ENCODE measurements at regions not wholly inside any gene's neighbourhood (a gene's known extent, or its start where the extent isn't known, plus 50 kb on each side); places are given as distances from the start of the nearest gene placed in this dataset.

DNA sequence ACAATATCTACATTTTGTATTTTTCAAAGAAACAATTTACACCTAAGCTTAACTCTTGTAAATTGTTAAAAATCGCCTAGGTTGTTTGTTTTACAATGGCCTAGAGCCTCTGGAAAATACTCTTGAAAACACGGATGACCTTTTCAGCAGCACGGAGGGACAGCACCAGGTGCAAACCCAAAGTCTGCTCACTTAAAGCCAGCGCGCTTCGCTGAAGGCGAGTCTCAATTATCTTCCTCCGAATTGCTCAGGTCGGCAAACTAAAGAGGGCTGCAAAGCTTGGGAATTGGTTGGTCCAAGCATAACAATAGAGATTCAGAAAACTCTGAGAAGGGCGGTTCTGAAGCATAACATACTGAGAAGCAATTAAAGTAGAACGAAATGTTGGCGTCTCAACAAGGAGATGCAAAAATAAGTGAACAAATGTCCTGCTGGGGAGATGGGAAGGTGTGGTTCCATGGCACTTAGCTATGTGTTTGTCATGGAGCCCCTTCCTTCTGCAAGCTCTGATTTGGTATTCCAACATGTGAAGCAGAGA, 139.9 kb upstream of the PITRM1 start:
- Histone ChIP-seq H3K9ac (no peak overlapping the region), H3K9me3 (replicated peaks in 1 of 11) (peaks cover 0 to 14% (median 0%) of the 10 kb centered on the region in 11 experiments; a peak in 4 of 22 replicates), H3K4me2 (no peak overlapping the region; a peak in 1 of 22 replicates), H3K27me3 (no peaks in the 10 kb centered on the region), H3K36me3 (no peaks in the 10 kb centered on the region), H3K27ac (no peak overlapping the region), H3K4me1 (peaks cover 0 to 12% (median 0%) of the 10 kb centered on the region in 10 experiments; a peak in 4 of 20 replicates), H4K20me1 (no peaks in the 10 kb centered on the region), H3K4me3 (no peak overlapping the region)
- no peak for TF ChIP-seq Cebpa-rat (IDR thresholded peaks at IDR 0.05)

DNA sequence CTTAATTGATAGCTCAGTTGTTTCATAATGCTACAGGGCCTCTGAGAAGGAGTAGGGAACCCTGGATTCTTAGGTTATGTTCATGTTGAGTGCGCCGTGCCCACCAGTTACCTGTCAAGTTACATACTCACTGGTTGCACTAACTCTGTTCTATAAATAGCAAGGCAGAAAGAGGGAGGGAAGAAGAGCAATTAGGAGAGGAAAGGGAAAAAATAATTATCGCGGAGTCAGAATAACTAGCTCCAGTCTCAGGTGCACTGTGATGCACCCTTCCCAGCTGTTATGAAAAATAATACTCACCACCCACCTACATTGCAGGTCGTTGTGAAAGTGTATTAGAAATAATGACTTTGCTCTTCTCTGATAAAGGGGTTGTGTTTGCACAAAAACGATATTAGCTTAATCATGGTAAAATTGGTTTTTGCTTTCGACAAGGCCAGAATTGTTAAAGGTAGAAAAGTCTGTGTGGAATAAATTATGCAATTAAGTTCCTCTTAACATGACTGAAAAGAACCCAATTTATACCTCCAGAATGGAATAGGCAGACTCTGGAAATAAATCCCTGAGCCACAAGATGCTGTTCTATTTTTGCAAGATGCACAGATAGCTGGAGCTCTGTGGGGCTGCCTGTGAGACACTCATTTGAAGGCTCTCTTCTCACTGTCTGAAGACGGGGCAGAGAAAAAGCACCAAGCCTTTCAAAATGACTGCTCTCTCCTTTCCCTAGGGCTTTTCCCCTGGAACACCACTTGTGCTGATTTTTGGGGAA, 137.6 kb upstream of the PITRM1 start:
- H3K9me3 ChIP-seq (replicated peaks in 1 of 11) = peaks cover 0 to 14% (median 0%) of the 10 kb centered on the region in 11 experiments; a peak in 4 of 22 replicates
- no peaks in the 10 kb centered on the region for H4K20me1 ChIP-seq
- no peak overlapping the region for H3K27ac ChIP-seq
- peaks cover 0 to 12% (median 0%) of the 10 kb centered on the region in 10 experiments; a peak in 4 of 20 replicates for H3K4me1 ChIP-seq
- no peak overlapping the region for H3K9ac ChIP-seq
- no peaks in the 10 kb centered on the region for H3K36me3 ChIP-seq
- H3K4me3 ChIP-seq = no peak overlapping the region
- no peaks in the 10 kb centered on the region for H3K27me3 ChIP-seq
- no peak for TF ChIP-seq Cebpa-rat (IDR thresholded peaks at IDR 0.05)
- no peak overlapping the region for H3K4me2 ChIP-seq

DNA sequence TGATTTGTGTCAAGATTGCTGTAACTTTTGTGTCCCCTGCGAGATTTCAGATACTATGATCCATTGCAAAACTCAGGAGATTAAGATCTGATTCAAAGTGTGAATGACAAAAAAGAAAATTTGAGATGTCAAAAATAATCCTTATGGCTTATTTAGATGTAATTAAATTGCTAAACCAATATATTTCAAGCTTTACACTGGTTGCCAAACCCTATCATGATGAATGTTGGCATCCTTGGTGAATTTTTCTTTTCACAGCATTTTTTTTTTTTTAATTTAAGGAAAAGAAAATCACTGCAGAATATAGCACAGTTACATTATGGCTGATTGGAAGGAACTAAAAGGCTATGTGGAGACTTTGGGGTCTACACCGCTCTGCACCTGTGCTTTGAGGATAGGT, 133.5 kb upstream of the PITRM1 start:
- no peak overlapping the region for H3K9ac ChIP-seq
- H3K9me3 ChIP-seq (replicated peaks in 1 of 11) = peaks cover 0 to 14% (median 0%) of the 10 kb centered on the region in 11 experiments; a peak in 5 of 22 replicates
- no peak overlapping the region for H3K4me3 ChIP-seq
- no peaks in the 10 kb centered on the region for H3K36me3 ChIP-seq
- no peak for TF ChIP-seq Cebpa-rat (IDR thresholded peaks at IDR 0.05)
- no peak overlapping the region for H3K4me2 ChIP-seq
- H3K4me1 ChIP-seq = no peaks in the 10 kb centered on the region
- no peaks in the 10 kb centered on the region for H4K20me1 ChIP-seq
- no peaks in the 10 kb centered on the region for H3K27me3 ChIP-seq
- no peak overlapping the region for H3K27ac ChIP-seq

DNA sequence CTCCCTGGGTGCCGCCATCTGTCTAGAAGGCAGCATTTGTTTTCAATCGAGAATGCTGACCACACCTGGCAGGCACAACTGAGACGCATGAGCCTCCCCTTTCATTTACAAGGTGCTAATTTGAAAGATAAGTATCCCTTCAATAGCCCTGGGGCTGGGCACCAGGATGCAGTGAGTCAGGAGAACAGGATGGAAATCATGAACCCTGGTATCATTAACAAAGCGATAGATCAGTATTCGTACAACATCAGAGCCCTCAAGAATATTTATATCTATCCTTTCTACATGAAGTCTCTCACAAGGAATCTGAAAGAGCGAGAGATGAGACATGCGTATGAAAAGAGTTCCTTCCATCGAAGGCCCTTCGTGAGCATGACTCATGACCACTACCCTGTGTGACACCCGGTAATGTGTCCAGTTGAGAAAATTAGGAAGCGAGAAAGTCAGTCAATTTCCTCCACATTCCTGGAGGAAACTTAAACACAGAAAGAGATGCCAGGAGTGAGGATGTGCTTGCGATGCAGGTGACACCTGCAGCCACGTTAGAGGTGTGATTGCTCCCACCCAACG, 123.1 kb upstream of the PITRM1 start:
- Histone ChIP-seq H3K4me1 (peaks cover 0 to 26% (median 0%) of the 10 kb centered on the region in 10 experiments; a peak in 6 of 20 replicates), H3K9ac (no peak overlapping the region), H3K4me2 (peak overlapping the region in 2 of 11 experiments; percentile 35 to 43; a peak in 4 of 22 replicates), H3K4me3 (no peak overlapping the region), H4K20me1 (no peaks in the 10 kb centered on the region), H3K27ac (no peak overlapping the region), H3K27me3 (no peaks in the 10 kb centered on the region), H3K36me3 (no peaks in the 10 kb centered on the region), H3K9me3 (replicated peaks in 1 of 11) (no peaks in the 10 kb centered on the region)
- no peak for TF ChIP-seq Cebpa-rat (IDR thresholded peaks at IDR 0.05)

DNA sequence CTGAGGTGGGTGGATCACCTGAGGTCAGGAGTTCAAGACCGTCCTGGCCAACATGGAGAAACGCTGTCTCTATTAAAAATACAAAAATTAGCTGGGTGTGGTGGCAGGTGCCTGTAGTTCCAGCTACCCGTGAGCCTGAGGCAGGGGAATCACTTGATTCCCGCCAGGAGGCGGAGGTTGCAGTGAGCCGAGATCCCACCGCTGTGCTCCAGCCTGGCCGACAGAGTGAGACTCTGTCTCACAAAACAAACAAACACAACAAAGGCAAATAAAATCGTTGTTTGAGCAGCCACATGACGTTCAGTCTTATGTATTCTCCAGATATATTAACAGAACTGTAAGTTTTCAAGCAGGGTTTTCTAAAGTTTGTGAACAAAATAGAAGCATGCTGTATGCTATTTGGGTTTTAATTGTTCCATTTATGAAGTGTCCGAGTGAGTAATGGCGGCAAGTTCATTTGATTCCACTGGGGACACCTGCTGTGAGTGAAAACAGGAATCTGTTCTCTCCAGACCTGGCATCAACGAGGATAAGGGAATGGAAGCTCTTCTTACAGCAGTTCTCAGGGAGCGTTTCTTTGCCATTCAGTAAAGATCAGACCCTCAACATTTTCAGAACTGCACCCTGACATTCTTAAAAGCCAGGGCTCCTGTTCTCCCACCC, 122.5 kb upstream of the PITRM1 start:
- Histone ChIP-seq H3K9me3 (replicated peaks in 1 of 11) (no peaks in the 10 kb centered on the region), H3K4me1 (peaks cover 0 to 26% (median 0%) of the 10 kb centered on the region in 10 experiments; a peak in 6 of 20 replicates), H3K4me3 (no peak overlapping the region), H3K9ac (no peak overlapping the region), H3K36me3 (no peaks in the 10 kb centered on the region), H3K4me2 (peak overlapping the region in 2 of 11 experiments; percentile 35 to 43; a peak in 4 of 22 replicates), H4K20me1 (no peaks in the 10 kb centered on the region), H3K27me3 (no peaks in the 10 kb centered on the region), H3K27ac (no peak overlapping the region)
- TF ChIP-seq Cebpa-rat (IDR thresholded peaks at IDR 0.05) = no peak

DNA sequence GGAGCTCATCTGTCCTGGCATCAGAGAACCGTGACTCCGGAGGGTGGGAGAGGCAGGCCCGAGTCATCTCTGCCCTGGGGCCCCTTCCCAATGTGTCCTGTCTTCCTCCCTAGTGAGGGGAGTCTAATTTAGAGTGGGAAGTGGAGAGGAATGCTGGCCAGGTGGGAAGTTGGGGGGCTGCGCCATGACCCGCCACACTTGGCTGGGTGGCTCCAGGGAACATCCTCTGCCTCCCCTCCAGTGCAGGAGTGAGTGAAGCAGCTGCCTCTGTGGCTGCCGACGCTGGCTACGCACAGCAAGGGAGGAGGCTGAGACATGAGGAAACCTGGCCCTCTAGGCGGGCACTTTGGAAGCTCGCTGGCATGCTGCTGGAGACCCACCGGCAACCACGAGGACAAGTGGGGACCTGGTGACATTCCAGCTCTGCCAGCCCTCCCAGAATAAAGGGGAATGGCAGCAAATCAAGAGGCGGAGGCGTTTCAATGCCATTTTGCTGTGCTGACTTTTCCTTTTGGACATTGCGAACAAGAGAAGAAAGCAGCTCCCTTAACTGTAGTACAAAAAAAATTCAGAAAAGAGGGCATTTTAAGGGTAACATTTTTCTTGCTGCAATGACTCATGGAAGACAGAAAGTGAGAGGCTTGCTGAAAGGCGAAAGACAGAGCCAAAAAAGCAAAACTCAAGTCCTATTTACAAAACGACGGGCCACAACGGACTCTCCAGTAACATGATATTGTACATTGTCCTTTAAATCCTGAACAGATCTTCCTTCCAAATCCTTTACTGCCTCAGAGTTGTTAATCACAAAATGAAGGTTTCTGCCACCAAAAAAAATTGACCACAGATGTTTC, 121.2 kb upstream of the PITRM1 start:
- H3K36me3 ChIP-seq = no peaks in the 10 kb centered on the region
- peaks cover 0 to 26% (median 0%) of the 10 kb centered on the region in 10 experiments; a peak in 6 of 20 replicates for H3K4me1 ChIP-seq
- no peak overlapping the region for H3K4me3 ChIP-seq
- H3K4me2 ChIP-seq = peak overlapping the region in 2 of 11 experiments; percentile 11 to 18; a peak in 3 of 22 replicates
- no peaks in the 10 kb centered on the region for H3K9me3 ChIP-seq (replicated peaks in 1 of 11)
- H3K27me3 ChIP-seq = no peaks in the 10 kb centered on the region
- H3K9ac ChIP-seq = no peak overlapping the region
- no peak overlapping the region for H3K27ac ChIP-seq
- TF ChIP-seq Cebpa-rat (IDR thresholded peaks at IDR 0.05) = no peak
- H4K20me1 ChIP-seq = no peaks in the 10 kb centered on the region

DNA sequence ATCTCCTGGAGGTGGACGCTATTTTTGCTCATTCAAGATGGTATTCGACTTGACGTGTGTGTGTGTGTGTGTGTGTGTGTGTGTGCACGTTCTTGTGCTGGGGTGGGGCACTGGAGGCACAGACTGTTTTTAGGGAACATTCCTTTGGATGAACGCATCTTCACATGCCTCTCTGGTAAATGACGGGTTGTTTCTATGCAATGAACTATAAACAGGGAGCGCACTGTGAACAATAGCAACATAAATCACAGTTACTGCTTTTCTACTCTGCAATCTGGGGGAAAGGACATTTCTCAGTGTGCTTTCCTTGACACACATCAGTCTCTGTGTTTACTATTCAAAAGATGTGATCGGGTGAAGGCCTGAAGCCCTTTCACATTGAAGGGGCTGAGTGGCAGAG, 120.1 kb upstream of the PITRM1 start:
- no peak overlapping the region for H3K4me2 ChIP-seq
- no peaks in the 10 kb centered on the region for H4K20me1 ChIP-seq
- H3K36me3 ChIP-seq = no peaks in the 10 kb centered on the region
- TF ChIP-seq Cebpa-rat (IDR thresholded peaks at IDR 0.05) = no peak
- H3K9me3 ChIP-seq (replicated peaks in 1 of 11) = no peaks in the 10 kb centered on the region
- H3K27ac ChIP-seq = no peak overlapping the region
- no peak overlapping the region for H3K4me3 ChIP-seq
- H3K27me3 ChIP-seq = no peaks in the 10 kb centered on the region
- peaks cover 0 to 26% (median 0%) of the 10 kb centered on the region in 10 experiments; a peak in 6 of 20 replicates for H3K4me1 ChIP-seq
- no peak overlapping the region for H3K9ac ChIP-seq

DNA sequence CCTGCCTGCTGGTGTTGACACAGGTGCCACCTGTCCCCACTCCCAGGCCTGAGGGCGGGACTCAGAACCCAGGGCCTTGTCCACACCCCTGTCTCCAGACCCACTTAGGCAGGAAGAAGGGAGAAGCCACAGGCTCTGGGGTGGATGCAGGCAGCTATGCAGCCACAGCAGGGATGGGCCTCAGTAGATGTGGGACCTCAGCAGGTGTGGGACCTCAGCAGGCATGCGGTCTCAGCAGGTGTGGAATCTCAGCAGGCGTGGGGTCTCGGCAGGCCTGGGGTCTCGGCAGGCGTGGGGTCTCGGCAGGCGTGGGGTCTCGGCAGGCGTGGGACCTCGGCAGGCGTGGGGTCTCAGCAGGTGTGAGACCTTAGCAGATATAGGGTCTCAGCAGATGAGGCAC, 118.0 kb upstream of the PITRM1 start:
- Histone ChIP-seq H3K9ac (no peak overlapping the region), H3K36me3 (no peaks in the 10 kb centered on the region), H3K27me3 (no peaks in the 10 kb centered on the region), H3K9me3 (replicated peaks in 1 of 11) (no peaks in the 10 kb centered on the region), H3K27ac (no peak overlapping the region), H3K4me1 (peaks cover 0 to 21% (median 0%) of the 10 kb centered on the region in 10 experiments; a peak in 6 of 20 replicates), H3K4me3 (no peak overlapping the region), H4K20me1 (no peaks in the 10 kb centered on the region), H3K4me2 (no peak overlapping the region)
- no peak for TF ChIP-seq Cebpa-rat (IDR thresholded peaks at IDR 0.05)
